GM19023 (cell line): ENCODE measurements at regions not wholly inside any gene's neighbourhood (a gene's known extent, or its start where the extent isn't known, plus 50 kb on each side); places are given as distances from the start of the nearest gene placed in this dataset.
"Not testable (repeated sequence)": the region's sequence is repeated elsewhere in the genome, so short reads cannot be mapped to it uniquely, and the experiment has no call there.

Experiments used
- ATAC-seq: cut with Tn5 transposase; IDR thresholded peaks from one replicate; pipeline ENCODE4 v1.9.1; 2021; ENCODE audit warnings: mild to moderate bottlenecking, moderate library complexity; ENCODE audit not compliant: unreplicated experiment

DNA sequence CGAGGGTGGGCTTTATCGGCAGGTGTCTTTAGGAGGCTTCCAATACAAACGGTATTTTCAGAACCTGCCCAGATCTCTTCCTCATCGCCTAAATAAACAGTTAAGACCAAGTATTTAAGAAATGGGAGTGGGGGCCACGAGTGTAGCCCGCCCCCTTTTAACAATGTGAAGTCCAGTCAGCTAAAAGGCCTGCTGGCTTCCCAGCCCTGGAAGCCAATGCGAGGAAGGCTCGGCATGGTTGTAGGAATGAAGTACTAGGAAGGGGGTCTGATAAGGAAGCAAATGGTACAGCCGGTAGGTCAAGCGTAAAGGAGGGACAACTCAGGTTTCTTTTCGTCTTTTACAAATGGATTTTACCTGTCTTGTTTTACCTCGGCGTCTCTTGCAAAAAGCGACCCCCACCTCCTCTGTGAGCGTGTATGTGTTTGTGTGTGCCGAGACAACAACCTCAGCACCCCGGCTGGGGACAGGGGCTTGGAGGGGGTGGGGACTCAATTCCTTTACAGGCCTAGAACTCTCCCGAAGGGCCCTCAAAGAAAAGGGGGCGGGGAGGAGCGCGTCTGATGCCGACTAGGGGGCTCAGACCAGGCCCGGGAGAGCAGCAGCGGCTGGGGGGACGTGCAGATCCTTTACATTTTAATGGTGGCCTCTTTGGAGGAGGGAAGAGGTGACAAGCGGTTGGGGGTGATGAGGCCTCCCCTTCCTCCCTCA, 147.6 kb downstream of the GPR85 start:
- ATAC-seq: no peak

DNA sequence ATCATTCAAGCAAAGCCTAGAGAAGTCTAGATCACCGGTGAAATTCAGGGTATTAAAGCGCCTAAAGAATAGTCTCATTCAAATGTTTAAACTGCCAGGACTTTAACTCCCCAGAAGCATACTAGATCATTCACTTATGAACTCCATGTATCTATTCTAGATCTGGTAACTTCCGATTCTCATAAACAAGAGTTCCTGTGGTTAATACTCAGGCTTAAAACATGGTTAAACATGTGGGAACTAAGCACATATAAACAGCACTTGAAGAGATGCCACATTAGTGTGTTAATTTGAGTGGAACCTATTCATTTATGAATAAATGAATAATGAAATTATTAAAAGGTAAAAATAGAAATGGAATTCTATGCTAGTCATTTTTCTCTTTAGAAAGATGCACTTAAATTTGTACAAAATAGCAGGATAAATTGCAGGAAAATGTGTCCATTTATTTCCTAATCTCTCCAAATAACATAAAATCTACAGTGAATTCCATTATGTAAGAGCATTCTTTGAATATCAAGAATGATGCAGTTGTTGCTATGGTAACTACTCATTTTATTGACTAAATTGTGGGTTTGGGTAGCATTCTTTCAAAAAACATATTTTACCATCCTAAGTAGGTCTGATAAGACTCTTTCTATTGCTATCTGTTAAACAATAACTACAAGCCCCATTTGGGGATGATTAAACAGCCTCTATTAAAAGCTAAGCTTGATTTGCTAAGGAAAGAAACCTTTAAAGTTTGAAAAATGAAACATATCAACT, 147.6 kb upstream of the TMEM168 start:
- ATAC-seq: no peak

DNA sequence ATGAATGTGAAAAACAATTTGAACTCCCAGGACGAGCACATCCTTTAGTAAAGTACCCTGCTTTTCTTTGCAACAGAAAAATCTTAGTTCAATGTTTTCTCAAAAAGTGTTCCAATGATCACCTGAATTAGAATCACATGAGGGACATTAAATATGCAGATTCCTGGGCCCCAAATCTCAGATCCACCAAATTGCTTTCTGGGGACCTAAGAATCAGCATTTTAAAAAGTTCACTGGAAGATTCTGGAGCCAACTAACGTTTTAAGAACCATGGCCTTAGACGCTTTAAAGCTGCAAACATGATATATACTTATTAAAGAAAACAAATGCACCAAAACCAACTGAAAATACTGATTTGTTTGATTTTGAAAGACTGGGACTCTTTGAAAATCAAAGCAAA, 143.4 kb upstream of the TMEM168 start:
- no peak for ATAC-seq

DNA sequence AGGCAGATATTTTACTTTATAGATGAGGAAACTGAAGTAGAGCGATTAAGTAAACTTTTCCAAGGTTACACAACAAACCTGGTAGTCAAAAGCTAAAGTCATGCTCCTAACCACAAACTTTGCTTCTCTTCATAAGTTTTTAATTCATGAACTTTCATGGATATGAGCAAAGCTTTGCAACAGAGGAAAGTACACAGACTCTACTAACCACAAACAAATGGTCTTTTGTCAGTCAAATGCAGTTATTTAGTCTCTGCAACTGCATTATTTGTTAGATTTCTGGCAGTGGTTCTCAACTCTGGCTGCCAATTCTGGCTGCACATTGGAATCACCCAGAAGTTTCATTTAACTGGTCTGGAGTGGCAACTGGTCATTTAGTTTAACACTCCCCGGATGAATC, 140.6 kb upstream of the TMEM168 start:
- ATAC-seq: no peak

DNA sequence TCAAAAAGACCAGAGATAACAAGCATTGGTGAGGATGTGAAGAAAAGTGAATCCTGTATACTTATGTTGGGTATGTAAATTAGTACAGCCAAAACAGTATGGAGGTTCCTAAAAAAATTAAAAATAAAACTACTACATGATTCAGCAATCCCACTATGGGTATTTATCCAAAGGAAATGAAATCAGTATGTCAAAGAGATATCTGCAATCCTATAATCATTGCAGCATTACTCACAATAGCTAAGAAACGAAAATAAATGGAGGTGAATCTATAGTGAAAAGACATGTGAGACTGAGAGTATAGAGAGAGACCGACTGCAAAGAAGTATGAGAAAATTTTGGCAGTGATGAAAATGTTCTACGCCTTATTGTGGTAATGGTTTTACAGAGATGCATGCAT, 139.2 kb upstream of the TMEM168 start:
- ATAC-seq: no peak

DNA sequence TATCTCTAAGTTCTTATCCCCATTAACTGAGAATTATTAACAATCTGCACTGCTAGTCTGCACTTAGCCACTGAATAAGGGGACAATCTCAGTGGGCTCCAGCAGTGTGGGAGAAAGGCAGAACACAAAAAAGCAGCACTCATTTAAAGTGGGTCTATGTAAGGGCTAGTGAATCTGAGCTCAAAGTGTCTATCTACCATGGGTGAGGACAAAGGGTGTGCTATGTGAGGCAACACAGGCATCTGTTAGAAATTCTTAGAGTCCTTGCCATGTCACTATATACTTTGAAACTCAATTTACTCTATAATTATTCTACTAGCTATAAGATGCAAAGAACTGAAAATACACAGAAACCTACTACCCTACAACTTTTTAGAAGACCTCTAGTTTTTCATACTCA, 135.8 kb upstream of the TMEM168 start:
- ATAC-seq: no peak

DNA sequence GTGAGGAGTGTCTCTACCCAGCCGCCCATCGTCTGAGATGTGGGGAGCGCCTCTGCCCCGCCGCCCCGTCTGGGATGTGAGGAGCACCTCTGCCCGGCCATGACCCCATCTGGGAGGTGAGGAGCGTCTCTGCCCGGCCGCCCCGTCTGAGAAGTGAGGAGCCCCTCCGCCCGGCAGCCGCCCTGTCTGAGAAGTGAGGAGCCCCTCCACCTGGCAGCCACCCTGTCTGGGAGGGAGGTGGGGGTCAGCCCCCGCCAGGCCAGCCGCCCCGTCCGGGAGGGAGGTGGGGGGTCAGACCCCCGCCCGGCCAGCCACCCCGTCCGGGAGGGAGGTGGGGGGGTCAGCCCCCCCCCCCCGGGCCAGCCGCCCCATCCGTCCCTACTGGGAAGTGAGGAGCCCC, 132.4 kb upstream of the TMEM168 start:
- ATAC-seq: not testable (repeated sequence)

DNA sequence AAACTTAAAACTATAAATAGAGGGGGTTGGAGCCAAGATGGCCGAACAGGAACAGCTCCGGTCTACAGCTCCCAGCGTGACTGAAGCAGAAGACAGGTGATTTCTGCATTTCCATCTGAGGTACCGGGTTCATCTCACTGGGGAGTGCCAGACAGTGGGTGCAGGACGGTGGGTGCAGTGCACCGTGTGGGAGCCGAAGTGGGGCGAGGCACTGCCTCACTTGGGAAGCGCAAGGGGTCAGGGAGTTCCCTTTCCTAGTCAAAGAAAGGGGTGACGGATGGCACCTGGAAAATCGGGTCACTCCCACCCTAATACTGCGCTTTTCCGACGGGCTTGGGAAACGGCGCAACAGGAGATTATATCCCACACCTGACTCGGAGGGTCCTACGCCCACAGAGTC, 126.2 kb upstream of the TMEM168 start:
- ATAC-seq: not testable (repeated sequence)

DNA sequence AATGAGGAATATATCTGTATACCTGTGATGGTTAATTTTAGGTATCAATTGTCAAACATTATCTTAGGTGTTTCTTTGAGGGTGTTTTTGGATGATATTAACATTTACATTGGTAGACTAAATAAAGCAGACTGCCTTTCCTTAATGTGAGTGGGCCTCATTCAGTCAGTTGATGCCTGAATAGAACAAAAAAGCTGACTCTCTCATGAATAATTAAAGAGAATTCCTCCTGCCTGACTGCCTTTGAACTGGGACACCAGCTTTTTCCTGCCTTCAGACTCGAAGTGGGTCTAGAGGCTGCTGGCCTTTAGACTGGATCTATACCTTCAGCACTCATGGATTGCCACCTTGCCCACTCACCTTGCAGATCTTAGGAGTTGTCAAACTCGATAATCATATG, 117.9 kb upstream of the TMEM168 start:
- no peak for ATAC-seq

DNA sequence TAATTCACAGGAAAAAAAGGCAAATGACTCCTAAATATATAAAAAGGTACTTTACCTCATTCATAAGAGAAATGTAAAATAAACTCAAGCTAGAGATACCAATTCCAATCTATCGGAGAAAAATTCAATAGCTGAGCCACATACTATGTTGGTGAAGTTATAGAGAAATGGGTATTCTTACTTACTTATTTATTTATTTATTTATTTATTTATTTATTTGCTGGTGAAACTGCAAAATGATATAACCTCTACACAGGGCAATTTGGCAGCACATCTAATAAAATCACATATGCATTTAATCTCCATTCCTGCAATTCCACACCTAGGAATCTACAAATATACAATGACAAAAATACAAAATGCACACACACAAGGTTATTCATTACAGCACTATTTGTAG, 117.5 kb upstream of the TMEM168 start:
- ATAC-seq: no peak

DNA sequence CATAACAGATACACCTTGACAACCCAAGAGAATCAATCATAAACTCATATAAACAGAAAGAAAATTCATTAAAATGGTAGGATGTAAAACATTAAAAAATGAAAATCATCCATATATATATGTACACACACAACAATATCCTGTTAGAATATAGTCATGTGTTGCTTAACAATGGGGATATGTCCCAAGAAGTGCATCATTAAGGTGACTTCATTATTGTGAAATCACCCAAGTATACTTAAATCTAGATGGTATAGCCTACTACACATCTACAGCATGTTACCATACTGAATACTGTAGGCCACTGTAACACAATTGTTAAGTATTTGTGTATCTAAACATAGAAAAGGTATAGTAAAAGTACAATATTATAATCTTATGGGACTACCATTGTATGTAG, 115.8 kb upstream of the TMEM168 start:
- ATAC-seq: no peak

DNA sequence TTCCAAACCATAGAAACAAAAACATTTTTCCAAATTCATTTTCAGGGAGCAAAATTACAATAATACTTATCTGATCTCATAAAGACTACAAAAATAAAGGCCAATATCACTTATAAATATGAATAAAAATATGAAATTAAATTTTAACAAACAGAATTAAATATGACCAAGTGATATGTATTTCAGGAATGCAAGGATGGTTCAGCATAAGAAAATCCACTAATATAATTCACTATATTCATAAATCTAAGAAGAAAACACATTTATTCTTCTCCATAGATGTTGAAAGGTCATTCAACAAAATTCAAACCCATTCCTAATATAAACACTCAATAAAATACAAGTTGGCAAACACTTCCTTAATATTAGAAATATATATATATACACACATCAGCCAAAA, 115.2 kb upstream of the TMEM168 start:
- ATAC-seq: no peak

DNA sequence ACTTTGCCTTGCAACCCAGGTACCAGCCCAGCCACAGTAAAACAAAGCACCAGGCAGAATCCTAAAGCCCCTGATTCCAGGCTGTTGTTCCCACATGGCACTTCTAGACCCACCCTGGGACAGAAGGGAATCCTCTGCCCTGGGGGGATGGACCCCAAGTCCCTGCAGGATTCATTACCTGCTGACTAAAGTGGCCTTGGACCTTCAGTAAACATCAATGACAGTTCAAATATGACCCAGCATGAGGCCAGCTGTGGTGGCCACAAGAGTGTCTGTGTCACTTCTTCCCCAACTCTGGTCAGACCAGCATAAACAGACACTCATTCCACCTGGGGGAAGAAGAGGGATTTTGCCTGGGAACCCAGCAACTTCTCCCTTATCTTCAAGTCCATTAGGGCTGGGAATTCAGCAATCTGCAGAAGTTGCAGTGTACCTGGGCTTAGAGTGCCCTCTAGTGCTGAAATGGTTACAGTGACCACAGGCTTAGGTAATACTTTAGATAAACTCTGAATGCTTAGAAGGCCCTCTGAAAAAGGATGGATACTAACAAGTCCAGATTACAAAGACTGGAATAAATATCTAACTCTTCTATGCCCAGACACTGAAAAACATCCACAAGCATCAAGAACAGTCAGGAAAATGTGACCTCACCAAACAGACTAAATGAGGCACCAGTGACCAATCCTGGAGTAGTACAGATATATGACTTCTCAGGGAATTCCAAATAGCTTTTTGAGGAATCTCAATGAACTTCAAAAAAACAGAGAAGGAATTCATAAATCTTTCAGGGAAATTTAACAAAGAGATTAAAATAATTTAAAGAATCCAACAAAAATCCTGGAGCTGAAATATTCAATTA, 108.5 kb upstream of the TMEM168 start:
- ATAC-seq: peak; percentile 85

DNA sequence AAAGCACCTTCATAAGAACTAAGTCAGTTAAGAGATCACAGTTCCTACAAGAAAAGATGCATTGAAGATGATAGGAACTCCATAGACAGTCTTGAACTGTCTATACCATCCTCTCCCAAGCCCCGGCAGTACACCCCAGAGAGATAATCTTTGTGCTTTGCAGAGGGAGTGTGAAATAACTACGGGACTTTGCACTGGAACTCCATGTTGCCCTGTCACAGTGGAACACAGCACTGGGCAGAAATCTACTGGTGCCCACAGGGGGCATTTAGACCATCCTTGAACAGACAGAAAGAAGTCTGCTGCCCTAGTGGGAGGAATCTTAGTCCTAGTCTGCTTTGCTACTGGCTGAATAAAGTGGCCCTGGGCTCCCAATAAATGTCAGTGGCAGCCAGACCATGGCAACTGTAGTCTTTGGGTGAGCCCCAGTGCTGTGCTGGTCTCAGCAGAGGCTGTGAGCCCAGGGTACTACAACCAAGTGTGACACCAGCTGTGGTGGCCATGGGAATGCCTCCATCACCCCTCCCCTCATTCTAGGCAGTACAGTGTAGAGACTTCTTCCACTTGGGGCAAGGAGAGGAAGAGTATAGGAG, 107.7 kb upstream of the TMEM168 start:
- ATAC-seq: peak; percentile 24

DNA sequence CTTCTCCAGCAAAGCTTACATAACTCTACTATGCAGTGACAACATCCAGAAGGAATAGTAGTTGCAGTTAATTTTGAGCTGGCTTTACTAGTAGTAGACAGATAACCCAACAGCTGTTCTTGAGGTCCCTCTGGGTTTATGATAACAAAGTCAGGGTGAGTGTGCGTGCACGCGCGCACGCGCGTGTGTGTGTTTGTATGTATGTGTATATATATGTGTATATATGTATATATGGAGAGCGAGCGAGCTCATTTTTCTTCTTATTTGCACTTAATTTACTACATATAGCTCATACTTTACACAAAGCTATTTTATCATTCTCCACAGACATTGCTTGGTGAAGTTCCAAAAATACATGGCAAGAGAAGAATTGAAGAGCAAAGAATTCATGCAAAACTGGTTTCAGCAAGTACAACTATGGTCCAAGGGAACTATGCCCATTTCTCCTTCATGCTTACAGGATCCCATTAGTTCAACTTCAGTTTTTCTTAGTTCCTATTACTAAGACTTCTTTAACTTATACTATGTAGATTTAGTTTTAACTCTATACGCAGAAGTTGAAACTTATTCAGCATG, 105.9 kb upstream of the TMEM168 start:
- no peak for ATAC-seq

DNA sequence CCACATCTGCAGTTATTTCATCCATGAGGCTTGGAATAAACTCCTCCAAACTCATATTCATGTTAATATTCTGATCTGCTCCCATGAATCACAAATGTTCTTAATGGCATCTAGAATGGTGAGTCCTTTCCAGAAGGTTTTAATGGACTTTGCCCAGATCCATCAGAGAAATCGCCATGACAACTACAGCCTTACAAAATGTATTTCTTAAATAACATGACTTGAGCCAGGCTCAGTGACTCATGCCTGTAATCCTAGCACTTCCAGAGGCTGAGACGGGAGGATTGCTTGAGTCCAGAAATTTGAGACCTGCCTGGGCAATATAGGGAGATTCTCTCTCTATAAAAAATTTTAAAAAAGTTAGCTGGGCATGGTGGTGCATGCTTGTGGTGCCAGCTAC, 102.1 kb upstream of the TMEM168 start:
- no peak for ATAC-seq

DNA sequence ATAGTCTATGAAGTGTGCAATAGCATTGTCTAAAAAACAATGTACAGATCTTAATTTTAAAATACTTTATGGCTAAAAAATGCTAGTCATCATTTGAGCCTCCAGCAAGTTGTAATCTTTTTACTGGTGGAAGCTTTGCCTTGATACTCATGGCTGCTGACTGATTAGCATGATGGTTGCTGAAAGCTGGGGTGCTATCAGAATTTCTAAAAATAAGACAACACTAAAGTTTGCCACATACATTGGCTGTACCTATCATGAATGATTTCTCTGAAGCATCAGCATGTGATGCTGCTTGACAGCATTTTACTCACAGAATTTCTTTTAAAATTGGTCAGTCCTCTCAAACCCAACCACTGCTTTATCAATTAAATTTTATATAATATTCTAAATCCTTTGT, 101.5 kb upstream of the TMEM168 start:
- ATAC-seq: no peak

DNA sequence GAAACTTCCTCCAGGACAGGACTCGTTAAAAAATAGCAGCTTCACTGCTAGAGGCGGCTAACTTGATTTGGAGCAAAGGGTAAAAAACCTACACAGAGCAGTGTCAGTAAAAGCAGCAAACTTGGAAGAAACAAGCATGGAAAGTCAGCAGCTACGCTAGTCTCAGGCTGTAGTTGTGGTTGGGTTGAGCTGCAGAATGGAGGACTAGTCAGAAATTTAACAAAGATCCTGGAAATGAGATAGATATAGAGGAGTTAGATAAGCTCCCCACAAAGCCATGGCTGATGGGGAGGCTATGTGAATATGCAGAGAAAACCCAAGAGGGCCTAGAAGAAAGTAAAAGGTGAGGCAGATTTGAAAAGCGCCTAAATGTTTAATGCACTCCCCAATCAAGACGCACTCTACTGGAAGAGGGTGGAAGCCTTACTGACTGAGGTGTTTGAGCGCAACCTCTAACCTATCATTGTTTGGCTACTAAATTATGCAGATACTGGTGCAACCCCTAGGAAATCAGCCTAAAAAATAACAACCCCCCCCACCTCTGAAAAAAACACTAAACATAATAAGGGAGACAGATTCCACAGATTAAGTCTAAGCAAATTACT, 99.7 kb upstream of the TMEM168 start:
- no peak for ATAC-seq

DNA sequence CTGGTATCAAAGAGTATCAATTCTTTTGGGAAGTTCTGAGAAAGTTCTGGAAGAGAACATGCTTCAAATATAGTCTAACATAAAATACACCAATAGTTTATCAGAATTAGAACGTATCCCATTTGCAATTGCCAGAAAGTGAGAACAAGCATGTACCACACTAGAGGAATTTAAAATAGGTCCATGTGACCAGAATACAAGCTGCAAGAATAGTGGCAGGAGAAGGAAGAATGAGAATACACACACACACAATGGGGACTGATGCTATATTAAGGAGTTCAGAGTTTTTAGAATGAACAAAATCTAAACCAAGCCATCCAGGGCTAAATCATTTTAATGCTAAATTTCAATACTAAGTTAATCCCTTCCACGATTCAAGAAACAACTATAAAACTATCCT, 99.1 kb upstream of the TMEM168 start:
- no peak for ATAC-seq

DNA sequence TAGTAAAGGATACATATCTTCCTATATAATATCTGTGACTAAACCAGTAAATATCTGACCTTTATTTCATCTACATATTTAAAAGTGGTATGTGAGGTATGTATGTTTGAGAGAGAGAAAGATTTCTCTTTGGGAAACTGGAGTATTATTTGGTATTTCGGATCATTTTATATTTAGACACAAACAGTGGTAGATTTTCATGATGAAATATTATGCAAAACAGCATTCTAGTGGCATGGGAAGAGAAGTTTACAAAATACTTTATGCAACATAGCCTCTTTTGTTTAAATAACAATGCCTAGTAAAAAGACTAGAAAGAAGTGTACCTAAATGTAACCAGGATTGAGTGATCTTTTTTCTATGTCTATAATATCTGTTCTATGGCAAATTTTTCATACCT, 98.6 kb upstream of the TMEM168 start:
- ATAC-seq: no peak

DNA sequence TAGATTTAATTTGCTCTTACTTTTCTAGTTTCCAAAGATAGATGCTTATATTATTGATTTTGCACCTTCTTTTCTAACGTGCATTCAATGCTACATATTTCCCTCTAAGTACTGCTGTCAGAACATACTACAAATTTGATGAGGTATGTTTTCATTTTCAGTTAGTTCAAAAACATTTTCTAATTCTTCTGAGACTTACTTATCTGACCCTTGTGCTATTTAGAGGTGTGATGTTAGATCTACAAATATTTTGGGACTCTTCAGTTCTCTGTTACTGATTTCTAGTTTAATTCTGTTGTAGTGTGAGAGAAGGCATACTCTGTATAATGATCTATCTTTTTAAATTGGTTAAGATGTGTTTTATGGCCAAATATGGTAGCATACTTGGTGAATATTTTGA, 97.8 kb upstream of the TMEM168 start:
- ATAC-seq: no peak
